HFF-Myc (cell line): ENCODE measurements at regions not wholly inside any gene's neighbourhood (a gene's known extent, or its start where the extent isn't known, plus 50 kb on each side); places are given as distances from the start of the nearest gene placed in this dataset.

Experiments
- DNase-seq: peaks from one replicate; pipeline ENCODE4 v3.0.0-alpha.2; 2011; ENCODE audit warnings: low read depth; ENCODE audit errors: extremely low read depth
- H3K4me3 ChIP-seq: replicated peaks from 2 replicates; pipeline ENCODE4 v1.5.1; 2011; ENCODE audit warnings: low read depth, mild to moderate bottlenecking, control low read depth, low read length
- CTCF ChIP-seq: IDR thresholded peaks from 2 replicates; pipeline ENCODE4 v1.5.1; 2012; ENCODE audit warnings: mild to moderate bottlenecking, low read depth, low read length, control low read depth; ENCODE audit errors: missing control alignments

- H3K4me3 ChIP-seq, result no peak overlapping the region
- DNase-seq, result no peak
- TF ChIP-seq CTCF, result no peak
These were observed 283.2 kb upstream of the FOXQ1 start for GRCh38 chr6:1028723-1029122.

GRCh38 chr6:1027795-1028569 is 283.9 kb upstream of the FOXQ1 start:
- no peak for TF ChIP-seq CTCF
- DNase-seq, result no peak
- no peak overlapping the region for H3K4me3 ChIP-seq

- DNase-seq, result peak; percentile 62
- no peak for TF ChIP-seq CTCF
- H3K4me3 ChIP-seq, result no peak overlapping the region
These were observed 284.6 kb upstream of the FOXQ1 start for GRCh38 chr6:1027109-1027794.

GRCh38 chr6:1025821-1026220 is 286.1 kb upstream of the FOXQ1 start:
- no peak for TF ChIP-seq CTCF
- no peak for DNase-seq

GRCh38 chr6:1024587-1024986 is 287.3 kb upstream of the FOXQ1 start:
- DNase-seq, result peak; percentile 95
- no peak overlapping the region for H3K4me3 ChIP-seq
- TF ChIP-seq CTCF, result no peak

More at GRCh38 chr6:1025821-1026220, 286.1 kb upstream of the FOXQ1 start:
- H3K4me3 ChIP-seq, result no peak overlapping the region

- TF ChIP-seq CTCF, result no peak
- DNase-seq, result no peak
- no peak overlapping the region for H3K4me3 ChIP-seq
These were observed 287.7 kb upstream of the FOXQ1 start for GRCh38 chr6:1024161-1024560.
